ENCODE measurements at regions not wholly inside any gene's neighbourhood (a gene's known extent, or its start where the extent isn't known, plus 50 kb on each side); places are given as distances from the start of the nearest gene placed in this dataset.

- Histone ChIP-seq H2BK12ac (ENCODE audit: insufficient read length, low read depth, low read length) (no peak overlapping the region), H3K4me1 (ENCODE audit: insufficient read depth, low read length) (no peaks in the 10 kb centered on the region; the same call in 1 of the 2 replicates), H2AFZ (ENCODE audit: low read length) (no peak overlapping the region), H3K4me2 (ENCODE audit: insufficient read depth, insufficient read length, low read length) (no peak overlapping the region), H2BK5ac (ENCODE audit: insufficient read length, low read length) (no peak overlapping the region), H3K27me3 (ENCODE audit: insufficient read depth, low read length) (no peaks in the 10 kb centered on the region), H3K56ac (ENCODE audit: insufficient read length, low read depth, low read length) (no peak overlapping the region), H3K23me2 (ENCODE audit: insufficient read length, low read depth, low read length, poor library complexity, severe bottlenecking) (no peaks in the 10 kb centered on the region), H4K5ac (ENCODE audit: insufficient read length, low read depth, low read length) (no peak overlapping the region), H3K4ac (ENCODE audit: low read depth, low read length) (no peak overlapping the region), H3K23ac (ENCODE audit: insufficient read length, low read depth, low read length) (no peak overlapping the region), H4K91ac (ENCODE audit: insufficient read length, low read depth, low read length) (no peak overlapping the region), H4K20me1 (ENCODE audit: control insufficient read depth, insufficient read depth, insufficient read length) (no peaks in the 10 kb centered on the region), H3K27ac (ENCODE audit: insufficient read length, low read depth, low read length) (no peak overlapping the region), H3K9me3 (ENCODE audit: control insufficient read depth, low read depth, low read length) (no peaks in the 10 kb centered on the region), H2BK15ac (ENCODE audit: low read depth, low read length) (no peak overlapping the region), H2AK5ac (ENCODE audit: insufficient read length, low read length) (no peak overlapping the region), H3K14ac (ENCODE audit: insufficient read depth, low read length) (no peak overlapping the region), H3K79me2 (ENCODE audit: insufficient read depth, low read length) (no peaks in the 10 kb centered on the region), H3K18ac (ENCODE audit: insufficient read length, low read depth, low read length) (no peak overlapping the region), H3K79me1 (ENCODE audit: insufficient read depth, low read depth, low read length, poor library complexity, severe bottlenecking) (no peaks in the 10 kb centered on the region), H3T11ph (ENCODE audit: low read length) (no peak overlapping the region), H3K9ac (ENCODE audit: extremely low read depth, insufficient read length, low read length) (no peak overlapping the region), H4K8ac (replicated peaks; ENCODE audit: insufficient read length, low read depth, low read length) (no peak overlapping the region), H2BK20ac (ENCODE audit: low read depth, low read length, poor library complexity, severe bottlenecking) (no peak overlapping the region), H2BK120ac (ENCODE audit: low read depth, low read length, poor library complexity, severe bottlenecking) (no peak overlapping the region)
- no CpG with 5 or more reads among the region's 1 CpG for WGBS (ENCODE audit: extremely low coverage, insufficient read length, low lambda C conversion rate)
- Mint-ChIP-seq H3K36me3 (ENCODE audit: insufficient read depth in 1 of 3, low read depth in 3 of 3) (no peaks in the 10 kb centered on the region), H3K4me3 (no peak overlapping the region), H3K27me3 (ENCODE audit: low read depth) (no peaks in the 10 kb centered on the region), H3K27ac (no peak overlapping the region), H3K4me1 (0 out of 4 replicates have a peak, but pooled peaks cover 0 to 4% of the 10 kb centered on the region in 2 experiments), H3K9me3 (no peaks in the 10 kb centered on the region)
- TF ChIP-seq CTCF (conservative IDR thresholded peaks at IDR 0.05) = no peak
- no peak for DNase-seq
Measured at GRCh38 chr13:99041337-99041736, 63.5 kb upstream of the DOCK9 start.
